ENCODE measurements at regions not wholly inside any gene's neighbourhood (a gene's known extent, or its start where the extent isn't known, plus 50 kb on each side); places are given as distances from the start of the nearest gene placed in this dataset.

DNA sequence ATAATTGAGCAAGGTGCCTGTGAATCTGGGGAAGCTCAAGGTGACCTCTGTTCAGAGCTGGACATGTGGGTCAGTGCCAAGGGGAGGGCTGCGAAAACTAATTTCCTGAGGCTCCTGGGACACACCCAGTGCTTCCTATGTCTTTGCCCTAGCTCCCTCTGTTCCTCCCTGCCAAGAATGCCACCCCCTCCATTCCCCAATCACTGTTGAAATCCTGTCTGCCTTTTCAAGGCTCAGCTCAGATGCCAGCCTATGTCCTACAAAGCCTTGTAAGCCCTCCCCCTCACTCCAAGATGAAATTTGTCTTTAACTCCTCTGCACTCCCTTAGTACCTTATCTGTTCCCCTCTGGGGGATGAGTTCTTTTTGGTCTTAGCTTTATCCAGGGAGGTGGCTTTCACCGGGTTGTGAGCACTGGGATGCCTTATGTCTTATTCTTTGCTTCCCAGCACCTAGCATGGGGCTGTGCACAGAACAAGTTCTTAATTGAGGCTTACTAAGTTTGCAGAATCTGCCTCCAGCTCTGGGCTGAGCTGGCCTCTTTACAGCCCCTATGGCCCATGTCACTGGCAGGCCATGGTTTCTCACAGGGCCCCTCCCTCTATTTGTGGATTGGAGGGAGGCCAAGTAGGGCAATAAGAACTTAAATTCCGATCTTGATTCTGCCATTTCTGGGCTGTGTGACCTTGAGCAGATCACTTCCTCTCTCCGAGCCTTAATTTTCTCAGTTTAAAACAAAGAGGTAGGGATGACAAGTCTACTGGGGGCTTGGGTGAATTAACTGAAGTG, 51.5 kb upstream of the EPB41L1 start:
- TF ChIP-seq POLR2A (IDR thresholded peaks at IDR 0.05): no peak
- TF ChIP-seq, protein P1, sequence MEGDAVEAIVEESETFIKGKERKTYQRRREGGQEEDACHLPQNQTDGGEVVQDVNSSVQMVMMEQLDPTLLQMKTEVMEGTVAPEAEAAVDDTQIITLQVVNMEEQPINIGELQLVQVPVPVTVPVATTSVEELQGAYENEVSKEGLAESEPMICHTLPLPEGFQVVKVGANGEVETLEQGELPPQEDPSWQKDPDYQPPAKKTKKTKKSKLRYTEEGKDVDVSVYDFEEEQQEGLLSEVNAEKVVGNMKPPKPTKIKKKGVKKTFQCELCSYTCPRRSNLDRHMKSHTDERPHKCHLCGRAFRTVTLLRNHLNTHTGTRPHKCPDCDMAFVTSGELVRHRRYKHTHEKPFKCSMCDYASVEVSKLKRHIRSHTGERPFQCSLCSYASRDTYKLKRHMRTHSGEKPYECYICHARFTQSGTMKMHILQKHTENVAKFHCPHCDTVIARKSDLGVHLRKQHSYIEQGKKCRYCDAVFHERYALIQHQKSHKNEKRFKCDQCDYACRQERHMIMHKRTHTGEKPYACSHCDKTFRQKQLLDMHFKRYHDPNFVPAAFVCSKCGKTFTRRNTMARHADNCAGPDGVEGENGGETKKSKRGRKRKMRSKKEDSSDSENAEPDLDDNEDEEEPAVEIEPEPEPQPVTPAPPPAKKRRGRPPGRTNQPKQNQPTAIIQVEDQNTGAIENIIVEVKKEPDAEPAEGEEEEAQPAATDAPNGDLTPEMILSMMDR (IDR thresholded peaks at IDR 0.05): no peak
